Keratinocyte (primary cell): ENCODE measurements at regions not wholly inside any gene's neighbourhood (a gene's known extent, or its start where the extent isn't known, plus 50 kb on each side); places are given as distances from the start of the nearest gene placed in this dataset.

Experiments
- DNase-seq: peaks from one replicate; pipeline ENCODE4 v3.0.0-alpha.2; 2011; ENCODE audit warnings: low read depth, missing footprints, low spot score
- FAIRE-seq: peaks from 2 replicates; lab custom pipeline; 2011; peaks lifted over from hg19 to GRCh38; lab: Jason Lieb, UNC
- H2AFZ ChIP-seq: 2 replicates; pipeline ENCODE4 v1.6.0; 2012; ENCODE audit warnings: low read length, control low read depth, inconsistent platforms; ENCODE audit not compliant: control insufficient read depth
- H3K27ac ChIP-seq: 2 replicates; pipeline ENCODE4 v1.5.1; 2011; ENCODE audit warnings: low read length; ENCODE audit not compliant: control insufficient read depth, insufficient read depth
- H3K27me3 ChIP-seq: 3 replicates; pipeline ENCODE4 v1.6.0; 2011; ENCODE audit warnings: low read length; ENCODE audit not compliant: control insufficient read depth, insufficient read depth; ENCODE audit errors: extremely low read depth
- H3K36me3 ChIP-seq, 2 experiments: 2 replicates in 1 of 2; 3 replicates in 1 of 2; pipeline ENCODE4 v1.5.1; 2011; ENCODE audit warnings: low read length in 2 of 2, mild to moderate bottlenecking in 1 of 2; ENCODE audit not compliant: control insufficient read depth in 2 of 2, insufficient read depth in 2 of 2; ENCODE audit errors: extremely low read depth in 1 of 2
- H3K4me1 ChIP-seq: 3 replicates; pipeline ENCODE4 v1.5.1; 2011; ENCODE audit warnings: low read length; ENCODE audit not compliant: control insufficient read depth, insufficient read depth; ENCODE audit errors: extremely low read depth
- H3K4me2 ChIP-seq: 3 replicates; pipeline ENCODE4 v1.6.0; 2011; ENCODE audit warnings: low read depth, low read length; ENCODE audit not compliant: control insufficient read depth, insufficient read depth; ENCODE audit errors: extremely low read depth
- H3K4me3 ChIP-seq, 3 experiments: fragments of 200-600 bp in 1 of 3; sonication (generic) in 1 of 3; 2 replicates in 2 of 3; 3 replicates in 1 of 3; pipeline ENCODE4 v1.5.1; 2011 to 2016; ENCODE audit warnings: low read length in 3 of 3, mild to moderate bottlenecking in 3 of 3, control low read depth in 2 of 3, inconsistent platforms in 1 of 3, low read depth in 1 of 3, mixed read lengths in 1 of 3, mixed run types in 1 of 3, moderate library complexity in 1 of 3; ENCODE audit not compliant: control insufficient read depth in 2 of 3, insufficient read depth in 2 of 3; ENCODE audit errors: extremely low read depth in 1 of 3
- H3K79me2 ChIP-seq: 2 replicates; pipeline ENCODE4 v1.6.0; 2012; ENCODE audit warnings: low read length; ENCODE audit not compliant: control insufficient read depth, insufficient read depth
- H3K9ac ChIP-seq: 3 replicates; pipeline ENCODE4 v1.6.0; 2011; ENCODE audit warnings: low read length; ENCODE audit not compliant: control insufficient read depth, insufficient read depth; ENCODE audit errors: extremely low read depth
- H3K9me1 ChIP-seq: 3 replicates; pipeline ENCODE4 v1.6.0; 2011; ENCODE audit warnings: low read length; ENCODE audit not compliant: control insufficient read depth, insufficient read depth; ENCODE audit errors: extremely low read depth
- H3K9me3 ChIP-seq: 2 replicates; pipeline ENCODE4 v1.5.1; 2012; ENCODE audit warnings: low read depth, low read length; ENCODE audit not compliant: control insufficient read depth
- H4K20me1 ChIP-seq: 3 replicates; pipeline ENCODE4 v1.6.0; 2011; ENCODE audit warnings: low read length; ENCODE audit not compliant: control insufficient read depth, insufficient read depth; ENCODE audit errors: extremely low read depth
- CTCF ChIP-seq, 3 experiments: IDR thresholded peaks in 1 of 3; conservative IDR thresholded peaks in 1 of 3; optimal IDR thresholded peaks in 1 of 3; 2 replicates in 2 of 3; 3 replicates in 1 of 3; pipeline versions ENCODE3 to v1.5.1; 2011; ENCODE audit warnings: low read length in 3 of 3, mild to moderate bottlenecking in 3 of 3, moderate library complexity in 2 of 3, control low read depth in 1 of 3, inconsistent platforms in 1 of 3; ENCODE audit not compliant: insufficient read depth in 2 of 3; ENCODE audit errors: extremely low read depth in 1 of 3
- EZH2 ChIP-seq: IDR thresholded peaks from one replicate; pipeline ENCODE4 v1.6.1; 2012; ENCODE audit warnings: inconsistent platforms, mild to moderate bottlenecking, low read length, moderate library complexity
- dilution Hi-C: fragments of 300-500 bp; cut with MboI; formaldehyde crosslinking; loops from one replicate; pipeline ENCODE4 v1.7.0; 2020; ENCODE audit warnings: low sequenced_read_pairs; ENCODE audit not compliant: extremely low pct_ligation_motif_present

GRCh38 chr2:122139739-122140420, 384.4 kb downstream of the TSN start:
- dilution Hi-C loops: no loop called here
- no peak overlapping the region for H3K4me2 ChIP-seq
- H2AFZ ChIP-seq: no peak overlapping the region
- no peaks in the 10 kb centered on the region for H3K36me3 ChIP-seq
- peaks cover 2% of the 10 kb centered on the region for H3K9me3 ChIP-seq
- H3K9ac ChIP-seq: no peak overlapping the region
- H3K27ac ChIP-seq: no peak overlapping the region
- no peaks in the 10 kb centered on the region for H3K27me3 ChIP-seq
- no peaks in the 10 kb centered on the region for H3K4me1 ChIP-seq
- TF ChIP-seq EZH2 (no peak), CTCF (optimal IDR thresholded peaks at IDR 0.05 in 1 of 3, IDR thresholded peaks at IDR 0.05 in 1 of 3, conservative IDR thresholded peaks at IDR 0.05 in 1 of 3; ENCODE audit: extremely low read depth in 1 of 3, insufficient read depth in 2 of 3, low read length in 3 of 3) (no peak)
- no peak overlapping the region for H3K4me3 ChIP-seq
- no peaks in the 10 kb centered on the region for H3K79me2 ChIP-seq
- DNase-seq: no peak
- no peaks in the 10 kb centered on the region for H4K20me1 ChIP-seq
- H3K9me1 ChIP-seq: no peaks in the 10 kb centered on the region
- FAIRE-seq: no peak

- Histone ChIP-seq H3K9me3 (peaks cover 2% of the 10 kb centered on the region), H3K4me1 (no peaks in the 10 kb centered on the region), H4K20me1 (no peaks in the 10 kb centered on the region), H3K9me1 (no peaks in the 10 kb centered on the region), H3K9ac (no peak overlapping the region), H2AFZ (no peak overlapping the region), H3K36me3 (no peaks in the 10 kb centered on the region), H3K27me3 (no peaks in the 10 kb centered on the region), H3K4me3 (no peak overlapping the region), H3K4me2 (no peak overlapping the region), H3K79me2 (no peaks in the 10 kb centered on the region), H3K27ac (no peak overlapping the region)
- dilution Hi-C loops: no loop called here
- no peak for TF ChIP-seq CTCF (optimal IDR thresholded peaks at IDR 0.05 in 1 of 3, IDR thresholded peaks at IDR 0.05 in 1 of 3, conservative IDR thresholded peaks at IDR 0.05 in 1 of 3; ENCODE audit: extremely low read depth in 1 of 3, insufficient read depth in 2 of 3, low read length in 3 of 3)
- no peak for TF ChIP-seq EZH2
- FAIRE-seq (no peak), DNase-seq (no peak)
Measured at GRCh38 chr2:122144884-122145283, 389.4 kb downstream of the TSN start.
